Posterior cingulate gyrus (tissue), 11 donors: ENCODE measurements at regions not wholly inside any gene's neighbourhood (a gene's known extent, or its start where the extent isn't known, plus 50 kb on each side); places are given as distances from the start of the nearest gene placed in this dataset.
A peak's percentile ranks its signal among the peaks of the same experiment; 100 is the strongest.

Experiments used
- DNase-seq, 10 donors: peaks; one replicate each; pipeline versions ENCODE4 v3.0.0 to v3.0.0-alpha.2; 2020 to 2021; ENCODE audit warnings: mixed read lengths in 3 of 10
- intact Hi-C: fragments of 100-400 bp; cut with DNase I; formaldehyde crosslinking; loops from one replicate; pipeline ENCODE4 v1.15.1; 2023

- intact Hi-C loops: no loop called here
- DNase-seq: no peak
Measured at GRCh38 chr10:113252650-113253618, 299.9 kb upstream of the HABP2 start.

GRCh38 chr10:113259576-113260226 is 293.2 kb upstream of the HABP2 start:
- no peak for DNase-seq
- intact Hi-C loops: no loop called here

- intact Hi-C loops: no loop called here
- no peak for DNase-seq
Measured at GRCh38 chr10:113261161-113261560, 291.7 kb upstream of the HABP2 start.

- DNase-seq: no peak
- intact Hi-C loops: no loop called here
Measured at GRCh38 chr10:113261611-113262091, 291.2 kb upstream of the HABP2 start.

- intact Hi-C loops: no loop called here
Measured at GRCh38 chr10:113263056-113263455, 289.8 kb upstream of the HABP2 start.

DNA sequence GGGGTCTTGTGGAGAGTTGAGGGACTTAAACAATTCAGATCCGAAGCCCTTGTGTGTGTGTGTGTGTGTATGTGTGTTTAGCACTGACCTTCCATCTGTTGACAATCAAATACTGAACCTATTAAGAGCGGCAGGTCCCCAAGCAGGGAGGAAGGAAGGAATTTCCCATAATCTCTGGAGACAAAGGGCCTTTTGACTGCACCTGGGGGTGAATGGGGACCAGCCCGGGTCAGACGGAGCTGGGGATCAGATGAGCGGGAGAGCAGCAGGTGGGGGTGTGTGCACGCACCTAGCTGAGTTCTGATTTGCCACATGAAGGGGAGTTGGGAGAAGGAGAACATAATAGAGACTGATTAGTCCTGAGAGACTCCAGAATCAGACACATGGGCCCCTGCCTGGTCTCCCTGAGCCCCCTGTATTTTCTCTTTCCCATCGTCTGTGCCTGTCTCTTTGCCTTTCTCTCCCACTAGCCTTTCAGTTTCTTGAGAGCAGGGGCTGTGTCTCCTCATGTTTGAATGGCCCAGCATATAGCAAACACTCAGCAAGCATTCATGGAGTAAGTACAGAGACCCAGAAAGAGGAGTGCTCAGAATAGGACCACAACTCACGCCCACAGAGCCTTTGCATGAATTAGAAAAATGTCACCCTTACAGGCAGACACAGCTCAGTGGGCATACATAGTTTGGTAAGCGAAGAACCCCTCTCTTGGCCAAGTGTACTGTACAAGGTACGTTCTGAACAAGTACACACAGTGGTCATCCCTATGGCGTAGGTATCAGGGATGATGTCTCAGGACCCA is 288.3 kb upstream of the HABP2 start:
- intact Hi-C loops: no loop called here
- no peak for DNase-seq

More at GRCh38 chr10:113263056-113263455, 289.8 kb upstream of the HABP2 start:
- no peak for DNase-seq

DNA sequence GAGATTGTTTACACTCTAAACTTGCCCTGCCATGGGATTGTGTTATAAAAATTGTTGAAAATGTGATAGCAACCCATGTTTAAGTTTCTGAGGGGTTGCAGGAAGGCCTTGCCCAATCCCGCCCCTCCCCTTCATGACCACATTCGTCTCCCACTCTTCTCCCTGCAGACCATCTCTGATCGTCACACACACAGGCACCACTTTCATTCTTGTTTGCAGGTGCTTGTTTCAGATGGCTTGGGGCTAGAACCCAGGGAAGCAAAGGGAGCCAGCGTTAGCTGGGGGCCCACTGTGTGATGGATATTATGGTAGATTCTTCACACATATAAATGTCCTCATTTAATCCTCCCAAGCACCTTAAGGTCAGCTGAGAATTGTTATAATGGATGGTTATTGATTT is 286.7 kb upstream of the HABP2 start:
- intact Hi-C loops: no loop called here
- DNase-seq: no peak

- intact Hi-C loops: no loop called here
- DNase-seq: no peak
Measured at GRCh38 chr10:113267619-113268562, 285.0 kb upstream of the HABP2 start.

DNA sequence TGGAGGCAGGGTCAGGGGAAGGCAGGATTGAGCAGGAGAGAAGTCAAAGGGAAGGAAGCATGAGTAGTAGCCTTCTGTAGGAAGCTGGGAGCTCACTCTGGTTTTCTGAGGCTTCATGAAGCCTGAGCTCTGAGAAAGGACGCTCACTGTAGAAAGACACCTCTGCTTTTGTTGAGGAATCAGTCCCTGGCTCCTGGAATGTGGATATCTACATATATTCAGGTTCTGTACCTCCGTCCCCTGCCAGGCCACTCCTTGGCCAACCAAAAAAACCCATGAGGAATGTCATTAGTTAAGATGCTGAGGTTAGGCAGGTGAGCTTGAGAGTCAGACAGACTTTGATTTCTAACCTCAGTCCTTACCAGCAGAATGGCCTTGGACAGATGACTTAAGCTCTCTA is 283.5 kb upstream of the HABP2 start:
- no peak for DNase-seq

GRCh38 chr10:113272511-113272910 is 280.3 kb upstream of the HABP2 start:
- intact Hi-C loops: no loop called here
- no peak for DNase-seq

More for the DNA sequence above, 283.5 kb upstream of the HABP2 start:
- intact Hi-C loops: no loop called here

DNA sequence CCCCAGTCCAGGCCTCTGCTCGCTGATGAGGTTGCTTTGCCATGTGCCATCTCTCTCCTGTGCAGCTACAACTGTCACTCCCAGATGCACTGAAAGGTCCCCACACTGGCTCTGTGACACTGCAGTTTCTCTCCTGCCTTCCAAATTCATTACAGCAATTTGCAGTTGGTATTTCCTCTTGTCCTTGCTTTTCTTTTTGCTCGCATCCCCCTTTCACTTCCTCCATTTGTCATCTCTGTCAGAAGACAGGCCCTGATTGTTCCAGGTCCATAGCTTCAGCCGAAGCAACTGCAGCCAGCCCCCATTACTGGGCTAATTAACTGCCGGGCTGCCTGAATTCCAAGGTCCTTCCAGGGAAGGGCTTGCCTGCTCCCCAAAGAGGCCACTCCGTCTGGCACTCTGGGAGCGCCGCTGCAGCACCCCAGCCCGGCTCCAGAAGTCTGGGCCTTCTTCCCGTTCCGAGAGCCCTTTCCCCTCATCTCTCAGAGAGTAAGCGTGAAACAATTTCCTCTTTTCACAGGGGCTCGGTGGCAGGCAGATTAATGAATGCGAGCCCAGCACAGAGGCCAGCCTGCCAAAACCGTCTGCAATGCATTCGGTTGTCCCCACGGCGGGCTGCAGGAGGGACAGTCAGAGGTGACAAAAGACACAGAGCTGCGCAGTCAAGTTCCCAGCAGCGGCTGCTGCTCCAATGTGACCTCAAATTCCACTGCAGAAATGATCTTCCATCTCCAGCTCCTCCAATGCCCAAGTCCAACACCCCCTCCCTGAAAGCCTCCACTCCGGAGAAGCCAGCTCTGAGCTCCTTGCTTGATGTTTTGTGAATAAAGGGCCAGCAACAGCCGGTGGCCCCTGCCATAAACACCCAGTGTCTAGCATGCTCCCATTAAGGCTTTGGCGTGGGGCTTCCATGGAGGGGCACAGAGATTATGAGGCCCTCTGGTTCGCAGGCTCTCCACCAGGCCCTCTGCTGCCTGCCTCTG is 279.4 kb upstream of the HABP2 start:
- peak; percentile 21 to 90 (median 58) for DNase-seq

DNA sequence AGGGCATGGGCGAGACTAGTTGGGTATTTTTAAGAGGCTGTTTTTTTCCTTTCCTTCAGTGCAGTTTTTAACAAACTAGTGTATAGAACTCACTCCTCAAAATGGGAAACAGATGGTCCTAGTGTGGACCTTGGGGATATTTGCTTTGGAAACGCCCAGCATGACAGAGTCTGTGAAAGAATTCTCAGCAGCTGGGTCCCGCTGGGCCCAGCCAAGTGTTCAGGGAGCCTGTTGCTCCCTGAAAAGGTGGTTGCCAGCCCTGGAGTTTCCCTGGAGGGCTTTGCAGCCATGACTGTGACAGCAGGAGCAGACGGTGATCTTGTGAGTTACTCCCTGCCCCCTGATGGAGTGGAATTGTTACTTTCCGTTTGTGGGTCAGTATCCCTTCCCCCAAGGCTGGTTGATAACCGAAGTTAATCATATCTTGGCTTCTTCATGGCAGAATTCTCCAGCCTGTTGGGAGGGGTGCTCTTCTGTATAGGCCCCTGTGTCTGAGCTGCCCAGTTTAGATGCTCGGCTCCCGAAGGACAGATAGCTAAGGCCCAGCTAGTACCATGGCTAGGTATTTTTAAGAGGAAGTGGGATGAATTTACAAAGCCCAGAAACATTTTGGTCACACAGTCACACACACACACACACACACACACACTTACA is 278.6 kb upstream of the HABP2 start:
- intact Hi-C loops: no loop called here
- no peak for DNase-seq

More for the DNA sequence above, 279.4 kb upstream of the HABP2 start:
- intact Hi-C loops: no loop called here

- DNase-seq: no peak
- intact Hi-C loops: no loop called here
Measured at GRCh38 chr10:113278221-113278620, 274.6 kb upstream of the HABP2 start.

DNA sequence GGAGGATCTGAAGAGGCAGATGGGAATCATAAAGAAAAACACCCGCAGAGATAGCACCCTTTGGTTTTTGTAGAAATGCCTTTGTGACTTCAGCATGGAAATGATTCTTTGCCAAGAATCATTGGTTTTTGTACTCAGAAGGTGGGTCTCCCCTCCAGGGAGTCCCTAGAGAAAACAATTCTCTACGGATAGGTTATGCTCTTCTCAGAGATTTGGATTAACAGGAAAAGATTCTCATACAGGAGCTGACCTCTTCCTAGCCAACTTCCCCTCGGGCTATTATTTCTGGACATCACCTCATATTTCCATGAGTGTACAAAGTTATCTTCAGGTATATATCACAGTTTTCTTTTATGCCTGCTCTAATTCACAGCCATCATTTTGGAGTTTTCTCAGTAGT is 274.2 kb upstream of the HABP2 start:
- intact Hi-C loops: no loop called here
- DNase-seq: no peak

- no peak for DNase-seq
- intact Hi-C loops: no loop called here
Measured at GRCh38 chr10:113279262-113279661, 273.6 kb upstream of the HABP2 start.

DNA sequence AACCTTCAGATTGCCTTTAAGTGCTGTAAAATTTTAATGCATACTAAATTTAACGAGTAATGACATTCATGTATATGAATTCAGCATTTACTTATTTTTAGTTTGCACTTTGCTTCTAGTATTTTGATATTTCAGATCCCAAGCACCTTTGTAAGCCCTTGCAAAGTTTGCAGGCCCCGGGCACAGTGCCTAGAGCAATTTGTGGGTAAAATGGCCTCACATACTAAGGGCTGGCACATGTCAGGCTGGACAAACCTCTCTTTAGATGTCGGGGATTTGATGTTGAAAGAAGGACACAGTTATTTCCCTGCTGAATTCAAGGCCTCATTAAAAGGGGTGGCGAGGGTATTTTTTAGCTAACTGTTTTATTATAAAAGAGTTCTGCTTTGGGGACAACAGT is 270.3 kb upstream of the HABP2 start:
- intact Hi-C loops: no loop called here
- no peak for DNase-seq

DNA sequence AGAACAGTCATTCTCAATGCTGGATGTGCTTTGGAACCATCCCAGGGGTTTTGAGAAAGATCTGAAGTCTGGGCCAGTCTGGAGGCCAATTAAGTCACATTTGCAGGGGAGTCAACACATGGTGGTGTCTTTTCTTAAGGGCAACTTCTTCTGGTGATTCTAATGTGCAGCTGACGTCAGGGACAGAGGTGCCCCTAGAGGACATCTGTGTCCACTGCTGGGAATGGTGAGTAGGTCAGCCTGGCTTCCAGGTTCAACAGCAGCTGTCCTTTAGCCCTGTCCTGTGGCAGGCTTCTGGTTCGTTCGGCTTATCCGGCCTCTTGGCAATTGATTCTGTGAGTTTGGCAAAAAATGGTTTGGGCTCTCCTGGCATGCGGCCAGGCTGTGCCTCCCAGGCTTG is 269.7 kb upstream of the HABP2 start:
- no peak for DNase-seq
- intact Hi-C loops: no loop called here

- DNase-seq: peak in 1 of 10 donors; percentile 18
- intact Hi-C loops: no loop called here
Measured at GRCh38 chr10:113284635-113285034, 268.2 kb upstream of the HABP2 start.
